OCI-LY3 (cell line): ENCODE measurements at regions not wholly inside any gene's neighbourhood (a gene's known extent, or its start where the extent isn't known, plus 50 kb on each side); places are given as distances from the start of the nearest gene placed in this dataset.

Experiments used
- EZH2phosphoT487 ChIP-seq: fragments of 200-600 bp; shearing (Covaris generic); IDR thresholded peaks from 2 replicates; pipeline ENCODE4 v1.6.1; 2018; ENCODE audit warnings: antibody characterized with exemption, mixed run types, low read depth
- TF ChIP-seq, protein P1 (sequence below): fragments of 200-600, 300-600 bp; sonication (generic); IDR thresholded peaks from 2 replicates; pipeline ENCODE4 v1.5.1; 2014; ENCODE audit warnings: antibody characterized with exemption, low read length, low read depth

DNA sequence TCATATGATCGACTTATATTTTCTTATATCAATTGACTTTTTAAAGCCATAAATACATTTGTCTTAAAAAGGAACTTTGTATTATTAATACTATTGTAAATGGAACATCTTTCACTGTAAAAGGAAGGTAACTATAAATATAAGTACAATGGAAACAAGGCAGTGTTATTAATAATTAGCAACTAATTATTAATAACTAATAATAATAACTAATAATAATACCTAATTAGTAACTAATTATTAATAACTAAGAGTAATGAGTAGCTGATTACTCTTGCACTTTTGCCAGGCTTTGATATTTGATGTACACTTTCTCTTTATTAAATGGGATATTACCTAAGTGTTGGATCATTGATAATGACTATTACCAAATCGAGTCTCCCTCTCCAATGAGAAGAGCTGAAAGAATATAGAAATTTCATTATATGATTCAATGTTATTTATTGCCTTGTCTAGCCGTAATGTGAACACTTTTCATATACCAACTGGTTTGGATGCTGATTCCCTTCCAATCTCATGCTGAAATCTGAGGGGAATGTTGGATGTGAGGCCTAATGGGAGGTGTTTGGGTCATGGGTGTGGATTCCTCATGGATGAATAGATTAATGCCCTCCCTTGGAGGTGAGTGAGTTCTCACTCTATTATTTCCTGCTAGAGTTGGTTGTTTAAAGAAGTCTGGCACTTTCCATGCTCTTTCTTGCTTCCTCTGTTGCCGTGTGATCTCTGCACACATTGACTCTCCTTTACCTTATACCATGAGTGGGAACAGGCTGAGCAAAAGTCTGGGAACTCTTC lies 202.1 kb upstream of the ZBTB20 start:
- TF ChIP-seq, protein P1, sequence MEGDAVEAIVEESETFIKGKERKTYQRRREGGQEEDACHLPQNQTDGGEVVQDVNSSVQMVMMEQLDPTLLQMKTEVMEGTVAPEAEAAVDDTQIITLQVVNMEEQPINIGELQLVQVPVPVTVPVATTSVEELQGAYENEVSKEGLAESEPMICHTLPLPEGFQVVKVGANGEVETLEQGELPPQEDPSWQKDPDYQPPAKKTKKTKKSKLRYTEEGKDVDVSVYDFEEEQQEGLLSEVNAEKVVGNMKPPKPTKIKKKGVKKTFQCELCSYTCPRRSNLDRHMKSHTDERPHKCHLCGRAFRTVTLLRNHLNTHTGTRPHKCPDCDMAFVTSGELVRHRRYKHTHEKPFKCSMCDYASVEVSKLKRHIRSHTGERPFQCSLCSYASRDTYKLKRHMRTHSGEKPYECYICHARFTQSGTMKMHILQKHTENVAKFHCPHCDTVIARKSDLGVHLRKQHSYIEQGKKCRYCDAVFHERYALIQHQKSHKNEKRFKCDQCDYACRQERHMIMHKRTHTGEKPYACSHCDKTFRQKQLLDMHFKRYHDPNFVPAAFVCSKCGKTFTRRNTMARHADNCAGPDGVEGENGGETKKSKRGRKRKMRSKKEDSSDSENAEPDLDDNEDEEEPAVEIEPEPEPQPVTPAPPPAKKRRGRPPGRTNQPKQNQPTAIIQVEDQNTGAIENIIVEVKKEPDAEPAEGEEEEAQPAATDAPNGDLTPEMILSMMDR = no peak
- TF ChIP-seq EZH2phosphoT487 = no peak
